ENCODE measurements at regions not wholly inside any gene's neighbourhood (a gene's known extent, or its start where the extent isn't known, plus 50 kb on each side); places are given as distances from the start of the nearest gene placed in this dataset.

DNA sequence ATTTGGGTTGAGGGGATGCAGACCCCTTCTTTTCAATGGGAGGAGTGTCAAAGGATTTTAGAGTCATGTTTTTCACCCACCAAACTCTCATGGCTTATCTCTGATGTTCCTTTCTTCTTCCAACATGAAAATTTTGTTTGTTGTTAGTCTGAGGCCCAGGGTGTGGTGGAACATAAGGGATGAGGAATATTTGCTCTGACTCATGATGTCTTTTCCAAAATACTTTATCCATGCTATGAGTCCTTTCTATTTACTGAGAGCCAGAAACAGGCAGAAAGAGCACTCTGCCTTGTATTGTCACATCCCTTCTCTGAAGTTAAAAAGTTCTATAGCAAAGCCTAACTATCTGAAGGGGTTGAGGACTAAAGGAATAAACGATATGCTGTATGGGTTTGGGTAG is 61.6 kb upstream of the GYPA start:
- Histone ChIP-seq H3K9me3 (ENCODE audit: low read depth) (no peaks in the 10 kb centered on the region), H4K20me1 (ENCODE audit: insufficient read depth) (no peaks in the 10 kb centered on the region), H3K27ac (no peak overlapping the region), H3F3A (ENCODE audit: insufficient read depth) (no peaks in the 10 kb centered on the region), H3K9me2 (ENCODE audit: insufficient read depth) (no peaks in the 10 kb centered on the region), H3K36me3 (ENCODE audit: low read depth) (no peaks in the 10 kb centered on the region), H3K9ac (no peak overlapping the region), H3K79me2 (ENCODE audit: insufficient read depth) (no peaks in the 10 kb centered on the region), H2AFZ (no peak overlapping the region), H3K4me1 (ENCODE audit: insufficient read depth) (no peaks in the 10 kb centered on the region), H3K4me2 (ENCODE audit: unreplicated experiment) (no peak overlapping the region), H3K4me3 (no peak overlapping the region), H3K27me3 (replicated peaks; ENCODE audit: insufficient read depth) (no peaks in the 10 kb centered on the region)
- in situ Hi-C loops (cut with MboI), result no loop called here
- DNase-seq, result no peak
- 0 to 6% methylated on average over 1 of the region's 1 CpG for WGBS, 2 experiments (ENCODE audit: low coverage in 1 of 2, low lambda C conversion rate in 2 of 2, missing lambda C conversion rate in 2 of 2)
- TF ChIP-seq EZH2phosphoT487 (IDR thresholded peaks at IDR 0.05; ENCODE audit: insufficient read depth, low read depth) (no peak), EZH2 (IDR thresholded peaks at IDR 0.05; ENCODE audit: insufficient read depth, poor library complexity, severe bottlenecking) (no peak)

DNA sequence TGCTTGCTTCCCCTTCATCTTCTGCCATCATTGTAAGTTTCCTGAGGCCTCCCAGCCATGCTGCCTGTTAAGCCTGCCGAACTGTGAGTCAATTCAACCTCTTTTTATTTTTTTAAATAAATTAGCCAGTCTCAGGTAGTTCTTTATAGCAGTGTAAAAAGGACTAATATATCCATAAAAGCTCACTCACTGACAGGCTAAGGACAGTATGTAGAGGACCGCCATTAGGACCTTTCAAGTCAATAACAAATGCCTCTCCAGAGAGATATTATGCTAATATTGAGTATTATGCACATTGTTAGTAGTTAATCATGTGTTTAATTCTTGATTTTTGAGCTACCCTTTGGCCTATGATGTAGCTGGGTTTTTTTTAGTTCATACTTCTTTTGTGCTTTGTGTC is 62.6 kb upstream of the GYPA start:
- 29 to 36% methylated on average over 2 of the region's 2 CpGs for WGBS, 2 experiments (ENCODE audit: low coverage in 1 of 2, low lambda C conversion rate in 2 of 2, missing lambda C conversion rate in 2 of 2)
- H4K20me1 ChIP-seq (ENCODE audit: insufficient read depth), result no peaks in the 10 kb centered on the region
- no peak overlapping the region for H3K4me3 ChIP-seq
- in situ Hi-C loops (cut with MboI), result no loop called here
- no peaks in the 10 kb centered on the region for H3F3A ChIP-seq (ENCODE audit: insufficient read depth)
- H3K9me2 ChIP-seq (ENCODE audit: insufficient read depth), result no peaks in the 10 kb centered on the region
- H3K9me3 ChIP-seq (ENCODE audit: low read depth), result no peaks in the 10 kb centered on the region
- DNase-seq, result no peak
- H3K36me3 ChIP-seq (ENCODE audit: low read depth), result no peaks in the 10 kb centered on the region
- H2AFZ ChIP-seq, result no peak overlapping the region
- no peak for TF ChIP-seq EZH2 (IDR thresholded peaks at IDR 0.05; ENCODE audit: insufficient read depth, poor library complexity, severe bottlenecking)
- no peak for TF ChIP-seq EZH2phosphoT487 (IDR thresholded peaks at IDR 0.05; ENCODE audit: insufficient read depth, low read depth)
- no peaks in the 10 kb centered on the region for H3K4me1 ChIP-seq (ENCODE audit: insufficient read depth)
- H3K4me2 ChIP-seq (ENCODE audit: unreplicated experiment), result no peak overlapping the region
- no peak overlapping the region for H3K9ac ChIP-seq
- H3K27ac ChIP-seq, result no peak overlapping the region
- H3K79me2 ChIP-seq (ENCODE audit: insufficient read depth), result no peaks in the 10 kb centered on the region
- no peaks in the 10 kb centered on the region for H3K27me3 ChIP-seq (replicated peaks; ENCODE audit: insufficient read depth)

- no peaks in the 10 kb centered on the region for H3K9me2 ChIP-seq (ENCODE audit: insufficient read depth)
- no peak overlapping the region for H3K4me2 ChIP-seq (ENCODE audit: unreplicated experiment)
- in situ Hi-C loops (cut with MboI), result no loop called here
- no peak for TF ChIP-seq EZH2 (IDR thresholded peaks at IDR 0.05; ENCODE audit: insufficient read depth, poor library complexity, severe bottlenecking)
- TF ChIP-seq EZH2phosphoT487 (IDR thresholded peaks at IDR 0.05; ENCODE audit: insufficient read depth, low read depth), result no peak
- H3K4me1 ChIP-seq (ENCODE audit: insufficient read depth), result no peaks in the 10 kb centered on the region
- H3K27ac ChIP-seq, result no peak overlapping the region
- H3K27me3 ChIP-seq (replicated peaks; ENCODE audit: insufficient read depth), result no peaks in the 10 kb centered on the region
- H2AFZ ChIP-seq, result no peak overlapping the region
- H4K20me1 ChIP-seq (ENCODE audit: insufficient read depth), result no peaks in the 10 kb centered on the region
- DNase-seq, result no peak
- no peaks in the 10 kb centered on the region for H3K79me2 ChIP-seq (ENCODE audit: insufficient read depth)
- no peaks in the 10 kb centered on the region for H3K9me3 ChIP-seq (ENCODE audit: low read depth)
- no peaks in the 10 kb centered on the region for H3K36me3 ChIP-seq (ENCODE audit: low read depth)
- no peak overlapping the region for H3K9ac ChIP-seq
- no peak overlapping the region for H3K4me3 ChIP-seq
- H3F3A ChIP-seq (ENCODE audit: insufficient read depth), result no peaks in the 10 kb centered on the region
These were observed 63.9 kb upstream of the GYPA start for GRCh38 chr4:144204431-144204830.

GRCh38 chr4:144206711-144207110 is 66.2 kb upstream of the GYPA start:
- no peaks in the 10 kb centered on the region for H3K4me1 ChIP-seq (ENCODE audit: insufficient read depth)
- no peaks in the 10 kb centered on the region for H3K9me3 ChIP-seq (ENCODE audit: low read depth)
- no peaks in the 10 kb centered on the region for H3K27me3 ChIP-seq (replicated peaks; ENCODE audit: insufficient read depth)
- WGBS, 2 experiments (ENCODE audit: low coverage in 1 of 2, low lambda C conversion rate in 2 of 2, missing lambda C conversion rate in 2 of 2), result 10 to 21% methylated on average over 1 of the region's 1 CpG
- in situ Hi-C loops (cut with MboI), result no loop called here
- TF ChIP-seq EZH2phosphoT487 (IDR thresholded peaks at IDR 0.05; ENCODE audit: insufficient read depth, low read depth), result no peak
- no peak for TF ChIP-seq EZH2 (IDR thresholded peaks at IDR 0.05; ENCODE audit: insufficient read depth, poor library complexity, severe bottlenecking)
- H2AFZ ChIP-seq, result no peak overlapping the region
- no peak for DNase-seq
- no peaks in the 10 kb centered on the region; the same call in 1 of the 2 replicates for H4K20me1 ChIP-seq (ENCODE audit: insufficient read depth)
- H3K36me3 ChIP-seq (ENCODE audit: low read depth), result no peaks in the 10 kb centered on the region
- no peaks in the 10 kb centered on the region for H3F3A ChIP-seq (ENCODE audit: insufficient read depth)
- no peaks in the 10 kb centered on the region for H3K79me2 ChIP-seq (ENCODE audit: insufficient read depth)
- no peak overlapping the region for H3K4me3 ChIP-seq
- no peak overlapping the region for H3K9ac ChIP-seq
- H3K4me2 ChIP-seq (ENCODE audit: unreplicated experiment), result no peak overlapping the region
- no peak overlapping the region for H3K27ac ChIP-seq
- no peaks in the 10 kb centered on the region for H3K9me2 ChIP-seq (ENCODE audit: insufficient read depth)

DNA sequence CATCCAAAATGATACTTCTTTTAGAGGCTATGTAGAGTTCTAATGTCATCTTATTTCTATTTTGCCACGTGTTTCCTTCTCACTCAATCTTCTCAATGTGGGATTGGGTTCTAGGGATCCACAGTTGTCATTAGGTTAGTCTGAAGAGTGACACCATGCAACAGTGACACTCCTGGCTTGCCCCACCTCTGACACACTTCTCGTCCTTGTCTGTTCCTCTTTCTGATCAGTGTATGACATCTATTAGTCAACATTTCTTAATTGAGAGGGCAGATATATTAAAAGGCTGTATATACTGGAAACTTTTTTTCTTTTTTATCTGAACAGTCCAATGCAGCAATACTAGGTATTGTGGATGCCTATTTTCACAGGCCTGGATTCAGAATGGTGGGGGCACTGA is 67.6 kb upstream of the GYPA start:
- no peaks in the 10 kb centered on the region for H3K4me1 ChIP-seq (ENCODE audit: insufficient read depth)
- TF ChIP-seq EZH2phosphoT487 (IDR thresholded peaks at IDR 0.05; ENCODE audit: insufficient read depth, low read depth), result no peak
- H3K9me2 ChIP-seq (ENCODE audit: insufficient read depth), result no peaks in the 10 kb centered on the region
- no peak overlapping the region for H3K27ac ChIP-seq
- H4K20me1 ChIP-seq (ENCODE audit: insufficient read depth), result no peaks in the 10 kb centered on the region; the same call in 1 of the 2 replicates
- no peak overlapping the region for H2AFZ ChIP-seq
- 20 to 26% methylated on average over 2 of the region's 2 CpGs for WGBS, 2 experiments (ENCODE audit: low coverage in 1 of 2, low lambda C conversion rate in 2 of 2, missing lambda C conversion rate in 2 of 2)
- H3K9ac ChIP-seq, result no peak overlapping the region
- H3K4me3 ChIP-seq, result no peak overlapping the region
- no peak overlapping the region for H3K4me2 ChIP-seq (ENCODE audit: unreplicated experiment)
- in situ Hi-C loops (cut with MboI), result no loop called here
- no peaks in the 10 kb centered on the region for H3K27me3 ChIP-seq (replicated peaks; ENCODE audit: insufficient read depth)
- no peaks in the 10 kb centered on the region for H3F3A ChIP-seq (ENCODE audit: insufficient read depth)
- H3K79me2 ChIP-seq (ENCODE audit: insufficient read depth), result no peaks in the 10 kb centered on the region
- H3K36me3 ChIP-seq (ENCODE audit: low read depth), result no peaks in the 10 kb centered on the region
- no peaks in the 10 kb centered on the region for H3K9me3 ChIP-seq (ENCODE audit: low read depth)
- DNase-seq, result no peak
